ENCODE measurements at regions not wholly inside any gene's neighbourhood (a gene's known extent, or its start where the extent isn't known, plus 50 kb on each side); places are given as distances from the start of the nearest gene placed in this dataset.
A peak's percentile ranks its signal among the peaks of the same experiment; 100 is the strongest.
"Not testable (repeated sequence)": the region's sequence is repeated elsewhere in the genome, so short reads cannot be mapped to it uniquely, and the experiment has no call there.

- Histone ChIP-seq H3K27ac (no peak overlapping the region), H3K4me3 (no peak overlapping the region), H3K4me1 (replicated peaks in 1 of 2) (no peaks in the 10 kb centered on the region)
- in situ Hi-C loops (cut with MboI; ENCODE audit: low pct_unique_long_range_greater_than_20kb in 2 of 9, low sequenced_read_pairs in 9 of 9, unreplicated experiment in 9 of 9): no loop called here
- WGBS, 10 experiments: 0 to 95% (median 80%) methylated on average over 1 to 2 of the region's 2 CpGs; no CpG with 5 or more reads in 1 of the 10 experiments
- no peak for ATAC-seq (replicated peaks in 6 of 8)
Observed at GRCh38 chr10:16141499-16141898, 281.2 kb upstream of the MINDY3 start.

GRCh38 chr10:16146993-16147392, 286.7 kb upstream of the MINDY3 start:
- no peak overlapping the region for H3K27ac ChIP-seq
- H3K4me3 ChIP-seq: no peak overlapping the region
- no peak for ATAC-seq (replicated peaks in 6 of 8)
- WGBS, 10 experiments: 12 to 92% (median 70%) methylated on average over 1 to 5 of the region's 5 CpGs; no CpG with 5 or more reads in 1 of the 10 experiments
- H3K4me1 ChIP-seq (replicated peaks in 1 of 2): no peaks in the 10 kb centered on the region
- in situ Hi-C loops (cut with MboI; ENCODE audit: low pct_unique_long_range_greater_than_20kb in 2 of 9, low sequenced_read_pairs in 9 of 9, unreplicated experiment in 9 of 9): no loop called here

DNA sequence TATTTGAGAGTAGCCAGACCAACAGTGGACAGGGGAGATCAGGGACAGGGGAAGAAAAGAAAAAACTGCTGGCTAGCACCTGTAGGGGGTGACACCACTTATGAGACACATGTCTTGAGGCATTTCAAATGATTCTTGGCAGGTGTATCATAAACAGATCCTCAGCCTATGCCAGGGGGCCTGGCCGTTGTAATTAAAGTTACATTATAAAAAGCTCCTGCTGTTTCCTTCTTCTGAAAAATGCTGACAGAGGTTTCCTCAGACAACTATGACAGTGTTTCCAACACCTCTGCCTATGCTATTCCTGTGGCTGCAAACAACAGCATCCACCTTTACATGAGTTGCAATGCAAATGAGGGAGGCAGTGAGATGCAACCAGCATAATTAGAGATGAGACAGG, 281.0 kb upstream of the PTER start:
- in situ Hi-C loops (cut with MboI; ENCODE audit: low pct_unique_long_range_greater_than_20kb in 2 of 9, low sequenced_read_pairs in 9 of 9, unreplicated experiment in 9 of 9): no loop called here
- Histone ChIP-seq H3K27ac (no peak overlapping the region), H3K4me3 (no peak overlapping the region), H3K4me1 (replicated peaks in 1 of 2) (peaks cover 3 to 4% of the 10 kb centered on the region in 2 donors)
- ATAC-seq (replicated peaks in 6 of 8): peak in 2 of 8 experiments; percentile 20 to 29
- WGBS, 10 experiments: 0 to 9% (median 0%) methylated on average over 1 of the region's 1 CpG; no CpG with 5 or more reads in 7 of the 10 experiments

GRCh38 chr10:16156681-16157080, 280.1 kb upstream of the PTER start:
- 25 to 95% (median 75%) methylated on average over 2 to 7 of the region's 7 CpGs for WGBS, 10 experiments
- no peak overlapping the region for H3K4me3 ChIP-seq
- in situ Hi-C loops (cut with MboI; ENCODE audit: low pct_unique_long_range_greater_than_20kb in 2 of 9, low sequenced_read_pairs in 9 of 9, unreplicated experiment in 9 of 9): no loop called here

DNA sequence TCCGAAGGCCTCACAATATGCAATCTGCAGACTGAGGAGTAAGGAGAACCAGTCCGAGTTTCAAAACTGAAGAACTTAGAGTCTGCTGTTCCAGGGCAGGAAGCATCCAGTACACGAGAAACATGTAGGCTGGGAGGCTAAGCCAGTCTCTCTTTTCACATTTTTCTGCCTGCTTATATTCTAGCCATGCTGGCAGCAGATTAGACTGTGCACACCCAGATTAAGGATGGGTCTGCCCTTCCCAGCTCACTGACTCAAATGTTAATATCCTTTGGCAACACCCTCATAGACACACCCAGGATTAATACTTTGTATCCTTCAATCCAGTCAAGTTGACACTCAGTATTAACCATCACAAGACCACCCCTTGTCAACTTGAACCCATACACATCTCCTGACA, 271.7 kb upstream of the PTER start:
- WGBS, 10 experiments: 0 to 100% (median 40%) methylated on average over 1 to 3 of the region's 3 CpGs
- H3K27ac ChIP-seq; in situ Hi-C loops (cut with MboI; ENCODE audit: low pct_unique_long_range_greater_than_20kb in 2 of 9, low sequenced_read_pairs in 9 of 9, unreplicated experiment in 9 of 9): not testable (repeated sequence)

More at GRCh38 chr10:16156681-16157080, 280.1 kb upstream of the PTER start:
- Histone ChIP-seq H3K27ac (no peak overlapping the region), H3K4me1 (replicated peaks in 1 of 2) (peaks cover 3 to 4% of the 10 kb centered on the region in 2 donors)
- ATAC-seq (replicated peaks in 6 of 8): no peak

GRCh38 chr10:16182144-16182543, 254.7 kb upstream of the PTER start:
- peak in 3 of 8 experiments; percentile 27 to 69 (median 36) for ATAC-seq (replicated peaks in 6 of 8)
- H3K27ac ChIP-seq: peak overlapping the region in 1 of 2 donors; percentile 17
- in situ Hi-C loops (cut with MboI; ENCODE audit: low pct_unique_long_range_greater_than_20kb in 2 of 9, low sequenced_read_pairs in 9 of 9, unreplicated experiment in 9 of 9): no loop called here
- H3K4me3 ChIP-seq: no peak overlapping the region
- H3K4me1 ChIP-seq (replicated peaks in 1 of 2): peaks cover 13 to 17% of the 10 kb centered on the region in 2 donors
- 7 to 79% (median 60%) methylated on average over 2 to 6 of the region's 6 CpGs for WGBS, 10 experiments

More for the DNA sequence above, 271.7 kb upstream of the PTER start:
- H3K4me1 ChIP-seq (replicated peaks in 1 of 2); H3K4me3 ChIP-seq: not testable (repeated sequence)
- peak in 2 of 8 experiments; percentile 54 to 55 for ATAC-seq (replicated peaks in 6 of 8)

- Histone ChIP-seq H3K4me3 (no peak overlapping the region), H3K27ac (no peak overlapping the region), H3K4me1 (replicated peaks in 1 of 2) (peaks cover 13 to 17% of the 10 kb centered on the region in 2 donors)
- in situ Hi-C loops (cut with MboI; ENCODE audit: low pct_unique_long_range_greater_than_20kb in 2 of 9, low sequenced_read_pairs in 9 of 9, unreplicated experiment in 9 of 9): no loop called here
- WGBS, 10 experiments: 0 to 100% (median 68%) methylated on average over 1 to 3 of the region's 3 CpGs
- ATAC-seq (replicated peaks in 6 of 8): peak in 2 of 8 experiments; percentile 88 to 95
Observed at GRCh38 chr10:16182688-16183087, 254.1 kb upstream of the PTER start.

GRCh38 chr10:16184096-16184597, 252.7 kb upstream of the PTER start:
- in situ Hi-C loops (cut with MboI; ENCODE audit: low pct_unique_long_range_greater_than_20kb in 2 of 9, low sequenced_read_pairs in 9 of 9, unreplicated experiment in 9 of 9): no loop called here
- peak in 2 of 8 experiments; percentile 11 to 21 for ATAC-seq (replicated peaks in 6 of 8)
- Histone ChIP-seq H3K4me3 (no peak overlapping the region), H3K4me1 (replicated peaks in 1 of 2) (peaks cover 13 to 17% of the 10 kb centered on the region in 2 donors), H3K27ac (no peak overlapping the region)
- WGBS, 10 experiments: 0 to 100% (median 52%) methylated on average over 1 to 3 of the region's 3 CpGs; no CpG with 5 or more reads in 2 of the 10 experiments

GRCh38 chr10:16184906-16185305, 251.9 kb upstream of the PTER start:
- H3K4me1 ChIP-seq (replicated peaks in 1 of 2): peaks cover 13 to 17% of the 10 kb centered on the region in 2 donors
- no peak overlapping the region for H3K27ac ChIP-seq
- in situ Hi-C loops (cut with MboI; ENCODE audit: low pct_unique_long_range_greater_than_20kb in 2 of 9, low sequenced_read_pairs in 9 of 9, unreplicated experiment in 9 of 9): no loop called here
- ATAC-seq (replicated peaks in 6 of 8): no peak
- WGBS, 10 experiments: 9 to 100% (median 92%) methylated on average over 1 to 2 of the region's 2 CpGs; no CpG with 5 or more reads in 6 of the 10 experiments
- no peak overlapping the region for H3K4me3 ChIP-seq

DNA sequence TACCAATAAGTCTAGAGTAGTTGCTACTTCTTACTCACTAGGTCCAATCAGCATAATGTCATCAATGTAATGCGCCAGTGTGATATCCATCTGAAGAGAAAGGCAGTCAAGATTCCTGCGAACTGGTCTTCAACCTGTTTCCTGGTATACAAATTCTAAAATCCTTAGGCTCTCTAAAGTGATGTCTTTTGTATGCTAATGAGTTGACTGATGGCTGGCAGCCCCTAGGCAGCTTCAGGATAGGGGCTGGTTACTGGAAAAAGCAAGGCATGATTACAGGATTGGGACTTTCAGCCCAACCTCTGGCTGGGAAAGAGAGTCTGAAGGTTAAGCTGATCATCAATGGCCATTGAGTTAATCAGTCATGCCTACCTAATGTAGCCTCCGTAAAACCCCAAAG, 250.2 kb upstream of the PTER start:
- WGBS, 10 experiments: 33 to 72% (median 51%) methylated on average over 1 to 3 of the region's 3 CpGs; no CpG with 5 or more reads in 3 of the 10 experiments
- no peak for ATAC-seq (replicated peaks in 6 of 8)
- H3K27ac ChIP-seq: no peak overlapping the region
- peaks cover 10 to 15% of the 10 kb centered on the region in 2 donors for H3K4me1 ChIP-seq (replicated peaks in 1 of 2)
- H3K4me3 ChIP-seq: no peak overlapping the region
- in situ Hi-C loops (cut with MboI; ENCODE audit: low pct_unique_long_range_greater_than_20kb in 2 of 9, low sequenced_read_pairs in 9 of 9, unreplicated experiment in 9 of 9): no loop called here

- Histone ChIP-seq H3K4me1 (replicated peaks in 1 of 2) (peaks cover 4 to 9% of the 10 kb centered on the region in 2 donors), H3K4me3 (no peak overlapping the region), H3K27ac (no peak overlapping the region)
- ATAC-seq (replicated peaks in 6 of 8): no peak
- 25 to 100% (median 63%) methylated on average over 1 to 2 of the region's 2 CpGs; no CpG with 5 or more reads in 4 of the 10 experiments for WGBS, 10 experiments
- in situ Hi-C loops (cut with MboI; ENCODE audit: low pct_unique_long_range_greater_than_20kb in 2 of 9, low sequenced_read_pairs in 9 of 9, unreplicated experiment in 9 of 9): no loop called here
Observed at GRCh38 chr10:16187161-16187560, 249.6 kb upstream of the PTER start.

- Histone ChIP-seq H3K27ac (no peak overlapping the region), H3K4me3 (no peak overlapping the region), H3K4me1 (replicated peaks in 1 of 2) (no peaks in the 10 kb centered on the region)
- WGBS, 10 experiments: 0 to 82% (median 60%) methylated on average over 1 to 5 of the region's 5 CpGs; no CpG with 5 or more reads in 1 of the 10 experiments
- ATAC-seq (replicated peaks in 6 of 8): peak in 1 of 8 experiments; percentile 40
- in situ Hi-C loops (cut with MboI; ENCODE audit: low pct_unique_long_range_greater_than_20kb in 2 of 9, low sequenced_read_pairs in 9 of 9, unreplicated experiment in 9 of 9): no loop called here
Observed at GRCh38 chr10:16192337-16192736, 244.5 kb upstream of the PTER start.

GRCh38 chr10:16193241-16193640, 243.6 kb upstream of the PTER start:
- no peak for ATAC-seq (replicated peaks in 6 of 8)
- Histone ChIP-seq H3K27ac (no peak overlapping the region), H3K4me3 (no peak overlapping the region), H3K4me1 (replicated peaks in 1 of 2) (no peaks in the 10 kb centered on the region)
- WGBS, 10 experiments: 33 to 100% (median 83%) methylated on average over 1 to 3 of the region's 3 CpGs; no CpG with 5 or more reads in 1 of the 10 experiments
- in situ Hi-C loops (cut with MboI; ENCODE audit: low pct_unique_long_range_greater_than_20kb in 2 of 9, low sequenced_read_pairs in 9 of 9, unreplicated experiment in 9 of 9): no loop called here

DNA sequence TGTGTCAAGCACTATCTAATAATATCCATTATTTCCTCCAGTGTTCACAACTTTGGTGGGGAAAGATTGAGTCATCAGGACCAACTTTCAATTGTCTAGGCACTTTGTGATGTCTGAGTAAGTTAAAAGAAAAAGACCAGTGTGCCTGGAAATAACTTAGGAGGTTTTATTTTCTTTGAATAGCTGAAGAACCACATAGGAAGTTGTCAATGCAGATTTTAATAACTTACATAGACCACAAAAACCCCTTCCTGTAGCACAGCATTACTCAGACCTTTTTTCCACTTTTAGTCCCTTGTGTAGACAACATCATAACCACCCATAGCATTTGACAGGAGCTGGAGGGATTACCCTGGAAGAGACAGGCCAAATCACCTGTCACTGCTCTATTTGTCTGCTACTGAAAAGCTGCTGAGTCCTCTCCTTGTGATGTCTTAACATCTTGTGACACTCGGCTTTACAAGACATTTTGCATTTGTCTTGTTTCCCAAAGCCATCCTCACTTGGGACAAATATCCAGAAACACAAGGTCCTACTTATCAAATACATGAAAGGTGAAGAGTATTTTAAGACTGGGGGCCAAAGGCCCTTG, 241.5 kb upstream of the PTER start:
- no peak for ATAC-seq (replicated peaks in 6 of 8)
- no peaks in the 10 kb centered on the region for H3K4me1 ChIP-seq (replicated peaks in 1 of 2)
- in situ Hi-C loops (cut with MboI; ENCODE audit: low pct_unique_long_range_greater_than_20kb in 2 of 9, low sequenced_read_pairs in 9 of 9, unreplicated experiment in 9 of 9): no loop called here
- H3K4me3 ChIP-seq: no peak overlapping the region
- 11 to 86% (median 46%) methylated on average over 1 of the region's 1 CpG; no CpG with 5 or more reads in 4 of the 10 experiments for WGBS, 10 experiments
- H3K27ac ChIP-seq: no peak overlapping the region
